HL-60 (cell line): ENCODE measurements at regions not wholly inside any gene's neighbourhood (a gene's known extent, or its start where the extent isn't known, plus 50 kb on each side); places are given as distances from the start of the nearest gene placed in this dataset.

ENCODE experiments used
- DNase-seq, 2 experiments: peaks; one replicate each; pipeline ENCODE4 v3.0.0-alpha.2; 2010 to 2020; ENCODE audit warnings: low read depth in 1 of 2, low spot score in 1 of 2
- H3K27ac ChIP-seq: fragments of 250-450 bp; sonication (Bioruptor Pico); replicated peaks from 2 replicates; pipeline ENCODE4 v1.5.1; 2020; ENCODE audit warnings: mild to moderate bottlenecking, moderate library complexity
- H3K27me3 ChIP-seq: fragments of 250-450 bp; sonication (Bioruptor Pico); 2 replicates; pipeline ENCODE4 v1.5.1; 2021; ENCODE audit warnings: mild to moderate bottlenecking, moderate library complexity; ENCODE audit not compliant: insufficient read depth, poor library complexity, severe bottlenecking
- H3K4me3 ChIP-seq: replicated peaks from 2 replicates; pipeline ENCODE4 v1.5.1; 2011; ENCODE audit warnings: mild to moderate bottlenecking, control low read depth, low read length; ENCODE audit not compliant: insufficient read depth
- GABPA ChIP-seq: IDR thresholded peaks from 2 replicates; pipeline ENCODE4 v1.6.1; 2012; ENCODE audit warnings: low read depth
- POLR2AphosphoS5 ChIP-seq: IDR thresholded peaks from 2 replicates; pipeline ENCODE4 v1.6.1; 2012; ENCODE audit warnings: low read depth
- SPI1 ChIP-seq: IDR thresholded peaks from 2 replicates; pipeline ENCODE4 v1.6.1; 2012; ENCODE audit warnings: low read depth, mild to moderate bottlenecking, borderline replicate concordance
- TF ChIP-seq, protein P1 (sequence below): IDR thresholded peaks from one replicate; pipeline ENCODE4 v1.5.1; 2011; ENCODE audit warnings: low read length, control low read depth, inconsistent platforms; ENCODE audit not compliant: insufficient read depth
- TF ChIP-seq, protein P2 (sequence below): IDR thresholded peaks from 2 replicates; pipeline ENCODE4 v1.6.1; 2012; ENCODE audit warnings: low read depth; ENCODE audit not compliant: insufficient replicate concordance

GRCh38 chr13:99634672-99635071 lies 133.4 kb downstream of the TM9SF2 start:
- no peak overlapping the region for H3K4me3 ChIP-seq
- TF ChIP-seq, protein P1, sequence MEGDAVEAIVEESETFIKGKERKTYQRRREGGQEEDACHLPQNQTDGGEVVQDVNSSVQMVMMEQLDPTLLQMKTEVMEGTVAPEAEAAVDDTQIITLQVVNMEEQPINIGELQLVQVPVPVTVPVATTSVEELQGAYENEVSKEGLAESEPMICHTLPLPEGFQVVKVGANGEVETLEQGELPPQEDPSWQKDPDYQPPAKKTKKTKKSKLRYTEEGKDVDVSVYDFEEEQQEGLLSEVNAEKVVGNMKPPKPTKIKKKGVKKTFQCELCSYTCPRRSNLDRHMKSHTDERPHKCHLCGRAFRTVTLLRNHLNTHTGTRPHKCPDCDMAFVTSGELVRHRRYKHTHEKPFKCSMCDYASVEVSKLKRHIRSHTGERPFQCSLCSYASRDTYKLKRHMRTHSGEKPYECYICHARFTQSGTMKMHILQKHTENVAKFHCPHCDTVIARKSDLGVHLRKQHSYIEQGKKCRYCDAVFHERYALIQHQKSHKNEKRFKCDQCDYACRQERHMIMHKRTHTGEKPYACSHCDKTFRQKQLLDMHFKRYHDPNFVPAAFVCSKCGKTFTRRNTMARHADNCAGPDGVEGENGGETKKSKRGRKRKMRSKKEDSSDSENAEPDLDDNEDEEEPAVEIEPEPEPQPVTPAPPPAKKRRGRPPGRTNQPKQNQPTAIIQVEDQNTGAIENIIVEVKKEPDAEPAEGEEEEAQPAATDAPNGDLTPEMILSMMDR: no peak
- no peak for TF ChIP-seq GABPA
- TF ChIP-seq SPI1: no peak
- TF ChIP-seq POLR2AphosphoS5: no peak
- TF ChIP-seq, protein P2, sequence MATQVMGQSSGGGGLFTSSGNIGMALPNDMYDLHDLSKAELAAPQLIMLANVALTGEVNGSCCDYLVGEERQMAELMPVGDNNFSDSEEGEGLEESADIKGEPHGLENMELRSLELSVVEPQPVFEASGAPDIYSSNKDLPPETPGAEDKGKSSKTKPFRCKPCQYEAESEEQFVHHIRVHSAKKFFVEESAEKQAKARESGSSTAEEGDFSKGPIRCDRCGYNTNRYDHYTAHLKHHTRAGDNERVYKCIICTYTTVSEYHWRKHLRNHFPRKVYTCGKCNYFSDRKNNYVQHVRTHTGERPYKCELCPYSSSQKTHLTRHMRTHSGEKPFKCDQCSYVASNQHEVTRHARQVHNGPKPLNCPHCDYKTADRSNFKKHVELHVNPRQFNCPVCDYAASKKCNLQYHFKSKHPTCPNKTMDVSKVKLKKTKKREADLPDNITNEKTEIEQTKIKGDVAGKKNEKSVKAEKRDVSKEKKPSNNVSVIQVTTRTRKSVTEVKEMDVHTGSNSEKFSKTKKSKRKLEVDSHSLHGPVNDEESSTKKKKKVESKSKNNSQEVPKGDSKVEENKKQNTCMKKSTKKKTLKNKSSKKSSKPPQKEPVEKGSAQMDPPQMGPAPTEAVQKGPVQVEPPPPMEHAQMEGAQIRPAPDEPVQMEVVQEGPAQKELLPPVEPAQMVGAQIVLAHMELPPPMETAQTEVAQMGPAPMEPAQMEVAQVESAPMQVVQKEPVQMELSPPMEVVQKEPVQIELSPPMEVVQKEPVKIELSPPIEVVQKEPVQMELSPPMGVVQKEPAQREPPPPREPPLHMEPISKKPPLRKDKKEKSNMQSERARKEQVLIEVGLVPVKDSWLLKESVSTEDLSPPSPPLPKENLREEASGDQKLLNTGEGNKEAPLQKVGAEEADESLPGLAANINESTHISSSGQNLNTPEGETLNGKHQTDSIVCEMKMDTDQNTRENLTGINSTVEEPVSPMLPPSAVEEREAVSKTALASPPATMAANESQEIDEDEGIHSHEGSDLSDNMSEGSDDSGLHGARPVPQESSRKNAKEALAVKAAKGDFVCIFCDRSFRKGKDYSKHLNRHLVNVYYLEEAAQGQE: no peak
- no peak for DNase-seq
- H3K27ac ChIP-seq: no peak overlapping the region
- no peaks in the 10 kb centered on the region for H3K27me3 ChIP-seq

- TF ChIP-seq, protein P2: no peak
- no peak for TF ChIP-seq SPI1
- TF ChIP-seq GABPA: no peak
- no peak for TF ChIP-seq POLR2AphosphoS5
- TF ChIP-seq, protein P1: no peak
- Histone ChIP-seq H3K27me3 (no peaks in the 10 kb centered on the region), H3K27ac (no peak overlapping the region), H3K4me3 (no peak overlapping the region)
- no peak for DNase-seq
Observed at GRCh38 chr13:99630269-99630898, 129.1 kb downstream of the TM9SF2 start.

DNA sequence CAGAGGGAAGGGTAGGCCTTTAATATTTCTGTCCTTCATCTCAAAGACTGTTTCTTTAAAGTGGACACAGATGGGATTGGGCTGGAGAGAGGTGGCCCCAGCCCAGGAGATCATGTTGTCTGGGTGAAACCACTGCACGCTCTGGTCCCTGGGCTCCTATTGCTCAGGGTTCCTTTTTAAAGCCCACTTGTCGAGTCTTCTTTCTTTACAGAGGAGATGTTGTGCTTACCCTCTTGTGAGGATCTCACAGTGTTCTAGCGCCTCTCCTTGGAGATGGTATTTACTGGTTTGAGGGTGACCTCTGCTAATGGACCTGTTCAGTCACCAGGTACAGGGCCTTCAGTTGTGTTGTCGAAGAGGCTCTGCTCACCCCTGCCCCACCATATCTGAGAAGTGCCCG lies 128.4 kb downstream of the TM9SF2 start:
- TF ChIP-seq SPI1: no peak
- no peak for TF ChIP-seq POLR2AphosphoS5
- TF ChIP-seq, protein P1: no peak
- TF ChIP-seq, protein P2: no peak
- no peak for TF ChIP-seq GABPA
- H3K27ac ChIP-seq: no peak overlapping the region
- DNase-seq: no peak
- no peaks in the 10 kb centered on the region for H3K27me3 ChIP-seq
- no peak overlapping the region for H3K4me3 ChIP-seq
